ENCODE measurements at regions not wholly inside any gene's neighbourhood (a gene's known extent, or its start where the extent isn't known, plus 50 kb on each side); places are given as distances from the start of the nearest gene placed in this dataset.

DNA sequence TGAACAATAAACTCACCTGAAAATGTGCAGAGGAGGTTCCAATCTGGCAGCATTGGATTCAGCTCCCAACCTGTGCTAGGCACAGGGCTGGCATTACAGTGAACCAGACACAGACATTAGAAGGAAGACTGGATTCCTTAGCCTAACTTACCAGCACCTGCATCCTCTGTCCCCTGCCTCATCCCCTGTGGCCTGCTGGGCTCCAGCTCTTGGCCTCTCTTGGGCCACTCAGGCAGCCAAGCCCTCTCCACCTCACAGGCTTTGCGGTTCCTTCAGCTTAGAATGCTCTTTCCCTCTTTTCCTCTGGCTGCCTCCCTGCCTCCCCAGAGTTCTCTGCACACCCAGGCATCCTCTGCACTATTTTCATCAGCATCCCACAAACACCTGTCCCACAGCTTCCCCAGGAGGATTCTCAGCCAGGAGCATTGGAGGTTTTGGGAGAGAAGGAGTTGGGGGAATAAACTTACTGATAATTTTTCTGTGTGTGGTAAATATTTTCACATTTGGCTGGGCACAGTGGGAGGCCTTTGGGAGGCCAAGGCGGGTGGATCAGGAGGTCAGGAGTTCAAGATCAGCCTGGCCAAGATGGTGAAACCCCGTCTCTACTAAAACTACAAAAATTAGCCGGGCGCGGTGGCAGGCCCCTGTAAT is 132.0 kb downstream of the INHBB start:
- no peak for DNase-seq (ENCODE audit: low read depth)
- H3K4me3 ChIP-seq (ENCODE audit: control insufficient read depth, low read depth, low read length) = no peak overlapping the region
- TF ChIP-seq, protein P1, sequence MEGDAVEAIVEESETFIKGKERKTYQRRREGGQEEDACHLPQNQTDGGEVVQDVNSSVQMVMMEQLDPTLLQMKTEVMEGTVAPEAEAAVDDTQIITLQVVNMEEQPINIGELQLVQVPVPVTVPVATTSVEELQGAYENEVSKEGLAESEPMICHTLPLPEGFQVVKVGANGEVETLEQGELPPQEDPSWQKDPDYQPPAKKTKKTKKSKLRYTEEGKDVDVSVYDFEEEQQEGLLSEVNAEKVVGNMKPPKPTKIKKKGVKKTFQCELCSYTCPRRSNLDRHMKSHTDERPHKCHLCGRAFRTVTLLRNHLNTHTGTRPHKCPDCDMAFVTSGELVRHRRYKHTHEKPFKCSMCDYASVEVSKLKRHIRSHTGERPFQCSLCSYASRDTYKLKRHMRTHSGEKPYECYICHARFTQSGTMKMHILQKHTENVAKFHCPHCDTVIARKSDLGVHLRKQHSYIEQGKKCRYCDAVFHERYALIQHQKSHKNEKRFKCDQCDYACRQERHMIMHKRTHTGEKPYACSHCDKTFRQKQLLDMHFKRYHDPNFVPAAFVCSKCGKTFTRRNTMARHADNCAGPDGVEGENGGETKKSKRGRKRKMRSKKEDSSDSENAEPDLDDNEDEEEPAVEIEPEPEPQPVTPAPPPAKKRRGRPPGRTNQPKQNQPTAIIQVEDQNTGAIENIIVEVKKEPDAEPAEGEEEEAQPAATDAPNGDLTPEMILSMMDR (IDR thresholded peaks at IDR 0.05; ENCODE audit: control insufficient read depth, insufficient read depth, low read depth, low read length, missing control alignments) = no peak

DNA sequence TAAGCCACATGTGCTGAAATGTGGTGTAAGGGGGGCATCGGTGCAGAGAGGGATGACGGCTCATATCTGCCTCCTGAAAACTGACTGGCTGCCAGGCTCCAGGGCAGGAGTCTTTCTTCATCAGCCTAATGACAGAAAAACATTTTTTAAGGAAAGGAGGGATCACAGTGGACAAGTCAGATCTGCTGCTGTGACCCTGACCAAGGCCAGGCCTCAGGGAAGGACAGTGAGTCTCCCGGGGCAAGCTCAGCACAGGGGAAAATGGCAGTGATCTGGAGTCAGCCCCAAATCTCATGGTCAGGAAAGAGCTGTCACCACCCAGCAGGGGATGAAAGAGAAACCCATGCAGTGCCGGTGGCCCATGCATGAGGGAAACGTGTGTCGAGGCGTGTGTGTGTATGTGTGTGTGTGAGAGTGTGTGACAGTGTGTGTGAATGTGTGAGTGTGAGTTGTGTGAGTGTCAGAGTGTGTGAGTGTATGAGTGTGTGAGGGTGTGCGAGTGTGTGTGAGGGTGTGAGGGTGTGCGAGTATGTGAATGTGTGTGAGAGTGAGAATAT is 134.5 kb downstream of the INHBB start:
- DNase-seq (ENCODE audit: low read depth) = no peak
- H3K4me3 ChIP-seq (ENCODE audit: control insufficient read depth, low read depth, low read length) = no peak overlapping the region
- TF ChIP-seq, protein P1 (IDR thresholded peaks at IDR 0.05; ENCODE audit: control insufficient read depth, insufficient read depth, low read depth, low read length, missing control alignments) = no peak

DNA sequence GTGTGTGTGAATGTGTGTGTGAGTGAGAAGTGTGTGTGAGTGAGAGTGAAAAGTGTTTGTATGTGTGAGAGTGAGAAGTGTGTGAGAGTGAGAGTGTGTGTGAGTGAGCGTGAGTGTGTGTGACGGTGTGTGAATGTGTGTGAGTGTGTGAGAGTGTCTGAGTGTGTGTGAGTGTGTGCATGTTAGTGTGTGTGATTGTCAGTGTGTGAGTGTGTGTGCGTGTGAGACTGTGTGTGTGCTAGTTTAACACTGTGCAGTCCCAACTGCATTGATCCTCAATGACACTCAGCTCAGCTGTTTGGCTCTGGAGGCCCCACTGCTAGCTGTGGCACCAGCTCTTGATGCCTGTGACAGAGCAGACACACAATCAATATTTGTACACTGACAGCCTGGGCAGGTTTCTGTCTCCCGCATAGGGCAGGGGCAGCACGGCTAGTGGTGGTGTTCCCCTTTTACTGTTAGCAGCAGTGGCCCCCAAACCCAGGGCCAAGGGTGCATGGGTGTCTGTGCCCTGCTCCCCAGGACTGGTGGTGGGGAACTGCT is 135.0 kb downstream of the INHBB start:
- DNase-seq (ENCODE audit: low read depth) = no peak
- TF ChIP-seq, protein P1 (IDR thresholded peaks at IDR 0.05; ENCODE audit: control insufficient read depth, insufficient read depth, low read depth, low read length, missing control alignments) = no peak
- no peak overlapping the region for H3K4me3 ChIP-seq (ENCODE audit: control insufficient read depth, low read depth, low read length)

DNA sequence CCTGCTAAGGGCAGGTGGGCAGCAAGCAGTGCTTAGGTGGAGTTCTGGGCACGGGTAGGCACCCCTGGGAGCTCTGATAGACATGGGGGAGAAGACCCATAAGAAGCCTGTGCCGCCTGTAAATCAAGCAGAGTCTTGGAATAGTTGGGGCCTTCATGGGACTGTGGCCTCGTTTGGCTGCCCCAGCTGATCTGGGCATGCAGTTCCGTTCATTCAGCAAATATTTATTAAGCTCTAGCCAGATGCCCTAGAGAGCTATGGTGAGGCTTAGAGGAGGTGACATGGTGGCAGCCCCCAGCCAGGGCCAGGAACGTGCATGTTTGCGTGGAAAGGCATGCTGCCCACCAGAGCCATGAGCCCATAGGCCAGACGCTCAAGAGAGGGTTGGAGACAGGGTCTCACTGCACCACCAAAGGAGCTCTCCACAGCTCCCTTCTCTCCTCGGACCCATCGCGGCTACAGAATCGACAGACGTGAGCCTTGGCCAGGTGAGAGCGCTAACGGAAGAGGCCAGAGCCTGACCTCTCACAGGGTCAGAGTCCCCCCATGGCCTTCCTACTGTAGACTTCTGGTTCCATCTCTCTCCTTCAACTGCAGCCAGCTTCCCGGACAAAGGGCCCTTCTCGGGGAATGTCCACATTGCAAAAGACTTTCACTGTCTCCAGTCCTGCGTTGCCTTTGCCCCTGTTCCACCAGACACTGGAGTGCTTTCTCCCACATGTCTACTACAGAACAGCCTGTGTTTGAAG is 135.7 kb downstream of the INHBB start:
- no peak for DNase-seq (ENCODE audit: low read depth)
- TF ChIP-seq, protein P1 (IDR thresholded peaks at IDR 0.05; ENCODE audit: control insufficient read depth, insufficient read depth, low read depth, low read length, missing control alignments) = no peak
- no peak overlapping the region for H3K4me3 ChIP-seq (ENCODE audit: control insufficient read depth, low read depth, low read length)

DNA sequence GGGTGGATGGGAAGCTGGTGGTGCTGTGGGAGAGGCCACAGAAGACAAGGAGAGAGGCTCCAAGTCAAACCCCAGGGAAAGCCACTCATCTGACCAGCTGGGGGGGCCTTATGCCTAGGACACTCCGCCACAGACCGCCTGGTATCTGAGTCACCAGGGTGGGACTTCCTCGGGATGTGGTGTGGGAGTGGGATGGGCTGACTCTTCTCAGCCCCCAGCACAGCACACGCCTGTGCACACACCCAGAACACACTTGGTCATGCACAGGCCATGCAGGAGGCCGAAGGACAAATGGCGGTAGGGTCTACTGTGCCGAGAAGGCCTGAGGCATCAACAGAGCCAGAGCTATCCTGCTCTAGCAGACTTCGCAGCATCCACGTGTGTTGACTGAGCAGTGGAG is 136.4 kb downstream of the INHBB start:
- DNase-seq (ENCODE audit: low read depth) = no peak
- no peak overlapping the region for H3K4me3 ChIP-seq (ENCODE audit: control insufficient read depth, low read depth, low read length)
- TF ChIP-seq, protein P1 (IDR thresholded peaks at IDR 0.05; ENCODE audit: control insufficient read depth, insufficient read depth, low read depth, low read length, missing control alignments) = no peak

DNA sequence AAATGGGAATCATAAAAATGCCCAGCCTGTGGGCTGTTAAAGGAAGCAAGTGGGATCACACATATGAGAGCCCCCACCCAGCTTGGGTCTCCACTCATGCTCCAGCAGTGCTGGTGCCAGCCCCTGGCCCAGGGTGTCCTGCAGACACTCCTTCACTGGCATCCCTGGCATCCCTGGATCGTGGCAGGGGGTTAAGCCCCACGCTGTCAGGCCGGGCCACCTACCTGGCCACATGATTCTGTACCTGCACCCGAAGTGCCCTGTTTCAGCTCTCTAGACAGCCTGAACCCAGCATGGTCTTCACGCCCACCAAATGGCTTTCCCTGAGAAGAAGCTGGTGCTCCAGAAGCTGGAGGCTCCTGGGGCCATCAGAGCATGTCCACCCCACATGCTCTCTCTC is 137.4 kb downstream of the INHBB start:
- no peak for DNase-seq (ENCODE audit: low read depth)
- TF ChIP-seq, protein P1 (IDR thresholded peaks at IDR 0.05; ENCODE audit: control insufficient read depth, insufficient read depth, low read depth, low read length, missing control alignments) = no peak

More for the DNA sequence above, 137.4 kb downstream of the INHBB start:
- no peak overlapping the region for H3K4me3 ChIP-seq (ENCODE audit: control insufficient read depth, low read depth, low read length)

All from AG09309 (cell line).